ENCODE measurements at regions not wholly inside any gene's neighbourhood (a gene's known extent, or its start where the extent isn't known, plus 50 kb on each side); places are given as distances from the start of the nearest gene placed in this dataset.

DNA sequence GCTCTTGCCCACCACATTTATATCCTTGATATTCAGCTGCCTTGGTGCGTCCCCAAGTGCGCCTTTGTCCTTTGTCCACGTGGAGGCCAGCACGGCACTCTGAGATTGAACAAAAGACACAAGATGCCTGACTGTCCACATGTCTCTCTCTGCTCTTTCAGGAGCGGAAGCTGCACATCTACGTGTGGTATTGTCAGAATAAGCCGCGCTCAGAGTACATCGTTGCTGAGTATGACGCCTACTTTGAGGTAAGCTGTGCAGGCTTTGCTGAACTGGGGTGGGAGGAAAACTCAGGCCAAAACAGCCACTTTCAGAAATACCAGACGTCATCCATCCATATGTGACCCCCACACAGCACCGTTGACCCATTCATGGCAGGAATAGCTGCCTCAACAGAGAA, 72.0 kb upstream of the UMPS start:
- no peaks in the 10 kb centered on the region for H3K9me3 Mint-ChIP-seq
- DNase-seq: no peak
- ChIA-PET POLR2A (no interaction called here), CTCF (no interaction called here)
- no peak overlapping the region for H3K27ac Mint-ChIP-seq
- no peak overlapping the region for H3K4me3 Mint-ChIP-seq
- H3K27me3 Mint-ChIP-seq: no peaks in the 10 kb centered on the region
- H3K4me1 Mint-ChIP-seq (ENCODE audit: low read depth): peaks cover 10% of the 10 kb centered on the region
- intact Hi-C loops (cut with micrococcal nuclease): no loop called here
- peaks cover 7% of the 10 kb centered on the region for H3K36me3 Mint-ChIP-seq

DNA sequence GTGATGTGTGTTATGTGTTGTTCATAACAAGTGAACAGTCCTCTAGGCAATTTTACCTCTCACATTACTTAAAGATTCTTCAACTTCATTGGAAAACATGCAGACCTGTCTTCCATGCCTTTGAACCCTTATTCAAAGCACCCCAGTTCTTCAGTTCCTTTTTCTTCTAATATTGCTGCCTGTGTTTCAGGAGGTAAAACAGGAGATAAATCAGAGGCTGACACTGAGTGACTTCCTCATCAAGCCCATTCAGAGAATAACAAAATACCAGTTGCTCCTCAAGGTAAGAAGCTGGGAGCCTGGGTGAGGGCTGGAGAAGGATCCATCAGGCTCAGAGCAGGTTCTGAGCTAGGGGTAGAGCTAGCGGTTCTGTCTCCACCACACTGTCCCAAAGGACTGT, 71.1 kb upstream of the UMPS start:
- ChIA-PET CTCF (interaction anchor here (1.7 to 1.8 kb wide), 2 partner anchors 8 to 29 kb away, joined by 5 read pairs; no protein-coding TSS in a partner anchor), POLR2A (no interaction called here)
- Mint-ChIP-seq H3K4me1 (ENCODE audit: low read depth) (peaks cover 10% of the 10 kb centered on the region), H3K27ac (no peak overlapping the region), H3K4me3 (no peak overlapping the region), H3K36me3 (peaks cover 7% of the 10 kb centered on the region), H3K27me3 (no peaks in the 10 kb centered on the region), H3K9me3 (no peaks in the 10 kb centered on the region)
- intact Hi-C loops (cut with micrococcal nuclease): no loop called here
- DNase-seq: no peak

DNA sequence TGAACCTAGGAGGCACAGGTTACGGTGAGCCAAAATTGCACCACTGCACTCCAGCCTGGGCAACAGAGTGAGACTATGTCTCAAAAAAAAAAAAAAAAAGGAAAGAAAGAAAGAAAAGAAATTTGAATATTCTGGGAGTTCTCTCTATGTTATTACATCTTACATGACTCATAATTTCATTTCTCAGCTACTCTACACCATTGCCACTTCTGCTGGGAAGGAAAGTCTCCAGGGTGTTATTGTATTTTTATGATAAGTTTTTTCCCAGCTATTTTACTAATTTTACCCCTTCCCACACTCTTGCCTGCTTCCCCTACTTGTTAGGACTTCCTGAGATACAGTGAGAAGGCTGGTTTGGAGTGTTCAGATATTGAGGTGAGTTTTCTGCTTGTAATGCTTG, 69.7 kb upstream of the UMPS start:
- Mint-ChIP-seq H3K27ac (no peak overlapping the region), H3K4me3 (no peak overlapping the region), H3K9me3 (no peaks in the 10 kb centered on the region), H3K4me1 (ENCODE audit: low read depth) (peaks cover 10% of the 10 kb centered on the region), H3K27me3 (no peaks in the 10 kb centered on the region), H3K36me3 (peaks cover 7% of the 10 kb centered on the region)
- no peak for DNase-seq
- intact Hi-C loops (cut with micrococcal nuclease): no loop called here
- CTCF ChIA-PET: interaction anchor here (1.7 to 1.8 kb wide), 2 partner anchors 10 to 28 kb away, joined by 5 read pairs; no protein-coding TSS in a partner anchor
- POLR2A ChIA-PET: interaction anchor here (0.6 kb wide), 1 partner anchor 571 kb away, joined by 4 read pairs; no protein-coding TSS in a partner anchor

DNA sequence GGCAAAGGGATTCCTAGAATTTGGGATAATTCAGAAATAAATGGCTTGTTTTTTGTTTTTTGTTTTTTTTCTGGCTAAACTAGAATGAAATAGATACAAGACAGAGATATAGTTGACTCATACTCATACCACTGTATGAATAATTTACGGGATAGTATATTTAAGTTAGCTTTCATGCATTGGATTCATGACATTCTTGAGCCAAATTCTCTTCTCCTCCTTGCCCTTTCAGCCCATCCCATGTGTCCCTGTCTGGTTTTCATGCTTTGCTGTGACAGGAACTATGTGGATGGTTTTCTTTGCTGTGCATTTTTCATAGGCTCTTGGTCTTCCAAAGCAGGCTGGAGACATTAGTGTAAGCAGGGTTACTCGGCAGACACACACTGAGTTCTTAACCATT, 66.6 kb upstream of the UMPS start:
- Mint-ChIP-seq H3K4me1 (ENCODE audit: low read depth) (peaks cover 10% of the 10 kb centered on the region), H3K9me3 (no peaks in the 10 kb centered on the region), H3K27ac (no peak overlapping the region), H3K36me3 (peaks cover 7% of the 10 kb centered on the region), H3K27me3 (no peaks in the 10 kb centered on the region), H3K4me3 (no peak overlapping the region)
- intact Hi-C loops (cut with micrococcal nuclease): no loop called here
- ChIA-PET CTCF (no interaction called here), POLR2A (no interaction called here)
- DNase-seq: no peak

DNA sequence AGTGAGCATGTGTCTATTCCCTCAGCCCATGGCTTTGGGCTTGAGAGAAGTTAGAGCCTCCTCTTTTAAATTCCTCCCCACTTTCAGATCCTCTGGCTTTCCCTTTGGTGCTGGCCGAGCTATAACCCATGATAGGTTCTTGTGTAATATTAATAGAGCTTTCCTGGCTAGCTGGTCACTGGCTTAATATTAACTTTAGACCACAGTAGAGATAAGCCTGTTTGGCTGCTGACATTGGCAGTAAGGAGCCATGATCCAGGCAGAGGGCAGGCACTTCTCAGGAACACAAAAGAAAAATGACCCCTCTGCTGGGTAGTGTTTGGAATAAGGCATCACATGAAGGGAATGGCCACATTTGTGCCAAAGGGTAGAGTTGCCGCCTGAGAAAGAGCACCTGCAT, 65.4 kb upstream of the UMPS start:
- ChIA-PET POLR2A (interaction anchor here (0.6 kb wide), 1 partner anchor 244 kb away, joined by 3 read pairs; no protein-coding TSS in a partner anchor), CTCF (no interaction called here)
- H3K4me3 Mint-ChIP-seq: no peak overlapping the region
- peaks cover 7% of the 10 kb centered on the region for H3K36me3 Mint-ChIP-seq
- no peak for DNase-seq
- H3K27me3 Mint-ChIP-seq: no peaks in the 10 kb centered on the region
- H3K4me1 Mint-ChIP-seq (ENCODE audit: low read depth): peaks cover 10% of the 10 kb centered on the region
- no peaks in the 10 kb centered on the region for H3K9me3 Mint-ChIP-seq
- intact Hi-C loops (cut with micrococcal nuclease): no loop called here
- H3K27ac Mint-ChIP-seq: no peak overlapping the region

DNA sequence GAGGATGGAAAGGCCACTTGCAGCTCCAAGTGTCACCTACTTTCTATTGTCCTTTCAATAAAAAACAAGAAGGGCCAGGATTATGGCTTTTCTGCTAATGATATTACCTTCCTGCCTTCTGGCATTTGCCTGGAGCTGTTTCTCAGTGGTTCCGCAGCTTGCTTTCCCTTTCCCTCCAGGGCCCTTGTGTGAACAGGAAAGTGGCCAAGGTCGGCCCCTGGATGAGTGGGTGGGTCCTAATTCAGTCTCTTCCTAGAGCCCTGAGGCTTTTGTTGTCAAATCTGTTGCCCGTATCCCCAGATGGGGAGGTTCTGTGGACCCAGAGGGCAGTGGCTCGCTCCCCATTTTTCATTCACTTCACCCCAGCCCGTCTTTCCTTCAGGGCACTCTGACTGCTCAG, 64.2 kb upstream of the UMPS start:
- DNase-seq: no peak
- POLR2A ChIA-PET: no interaction called here
- H3K36me3 Mint-ChIP-seq: peaks cover 10% of the 10 kb centered on the region
- intact Hi-C loops (cut with micrococcal nuclease): no loop called here
- H3K9me3 Mint-ChIP-seq: no peaks in the 10 kb centered on the region
- CTCF ChIA-PET: interaction anchor here (0.6 to 0.8 kb wide), 2 partner anchors 23 to 101 kb away, joined by 3 to 4 read pairs; no protein-coding TSS in a partner anchor
- peaks cover 8% of the 10 kb centered on the region for H3K4me1 Mint-ChIP-seq (ENCODE audit: low read depth)
- H3K4me3 Mint-ChIP-seq: no peak overlapping the region
- H3K27ac Mint-ChIP-seq: no peak overlapping the region
- H3K27me3 Mint-ChIP-seq: no peaks in the 10 kb centered on the region

DNA sequence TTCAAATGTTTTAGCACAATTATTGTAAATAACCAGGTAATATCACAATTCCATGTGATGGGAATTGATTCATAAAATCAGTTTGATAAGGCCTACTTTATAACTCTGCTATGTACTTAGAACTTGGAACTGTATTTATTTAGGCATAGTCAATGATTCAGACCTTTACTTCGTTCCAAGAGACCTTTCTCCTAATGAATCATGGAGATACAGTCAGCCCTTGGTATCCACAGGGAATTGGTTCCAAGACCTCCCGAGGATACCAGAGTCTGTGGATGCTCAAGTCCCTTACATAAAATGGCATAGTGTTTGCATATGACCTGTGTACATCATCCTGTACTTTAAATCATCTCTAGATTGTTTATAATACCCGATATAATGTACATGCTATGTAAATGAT, 60.8 kb upstream of the UMPS start:
- Mint-ChIP-seq H3K27me3 (no peaks in the 10 kb centered on the region), H3K9me3 (no peaks in the 10 kb centered on the region), H3K27ac (no peak overlapping the region), H3K36me3 (peaks cover 11% of the 10 kb centered on the region), H3K4me3 (no peak overlapping the region), H3K4me1 (ENCODE audit: low read depth) (peaks cover 12% of the 10 kb centered on the region)
- CTCF ChIA-PET: no interaction called here
- intact Hi-C loops (cut with micrococcal nuclease): no loop called here
- POLR2A ChIA-PET: no interaction called here
- no peak for DNase-seq

DNA sequence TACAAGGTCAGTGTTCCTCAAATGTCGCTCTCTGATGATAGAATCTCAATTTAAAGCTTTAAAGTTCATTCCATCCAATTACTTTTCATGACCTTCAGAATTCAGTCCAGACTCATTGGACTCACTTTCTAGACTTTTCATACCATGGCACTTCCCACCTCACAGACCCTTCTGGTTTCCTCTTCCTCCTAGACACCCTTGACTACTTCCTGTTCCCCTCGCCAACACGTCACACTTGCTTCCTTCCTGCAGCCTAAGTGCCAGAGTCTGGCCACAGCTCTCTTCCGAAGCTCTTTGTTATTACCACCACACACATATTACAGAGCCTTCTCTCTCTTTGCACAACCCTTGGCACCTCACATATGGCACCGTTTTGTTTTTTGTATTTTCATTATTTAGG, 59.1 kb upstream of the UMPS start:
- intact Hi-C loops (cut with micrococcal nuclease): no loop called here
- Mint-ChIP-seq H3K36me3 (peaks cover 11% of the 10 kb centered on the region), H3K4me1 (ENCODE audit: low read depth) (peaks cover 12% of the 10 kb centered on the region), H3K9me3 (no peaks in the 10 kb centered on the region), H3K27me3 (no peaks in the 10 kb centered on the region), H3K4me3 (no peak overlapping the region), H3K27ac (no peak overlapping the region)
- ChIA-PET CTCF (interaction anchor here (2.1 kb wide), 1 partner anchor 18 kb away, joined by 6 read pairs; no protein-coding TSS in a partner anchor), POLR2A (no interaction called here)
- DNase-seq: peak; percentile 13

DNA sequence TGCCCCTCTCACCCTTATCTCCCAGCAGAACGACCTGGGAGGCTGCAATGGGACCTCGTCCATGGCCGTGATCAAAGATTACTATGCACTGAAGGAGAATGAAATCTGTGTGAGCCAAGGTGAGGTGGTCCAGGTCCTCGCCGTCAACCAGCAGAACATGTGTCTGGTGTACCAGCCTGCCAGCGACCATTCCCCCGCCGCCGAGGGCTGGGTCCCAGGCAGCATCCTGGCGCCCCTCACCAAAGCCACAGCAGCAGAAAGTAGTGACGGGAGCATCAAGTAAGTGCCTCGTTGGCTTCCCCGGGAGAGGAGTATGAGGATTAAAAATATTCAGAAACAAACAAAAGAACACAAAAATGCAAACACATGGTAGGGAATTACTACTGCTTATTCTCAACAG, 55.9 kb upstream of the UMPS start:
- H3K4me3 Mint-ChIP-seq: no peak overlapping the region
- peaks cover 6% of the 10 kb centered on the region for H3K36me3 Mint-ChIP-seq
- no peak overlapping the region for H3K27ac Mint-ChIP-seq
- no peaks in the 10 kb centered on the region for H3K9me3 Mint-ChIP-seq
- no peak for DNase-seq
- H3K4me1 Mint-ChIP-seq (ENCODE audit: low read depth): peaks cover 12% of the 10 kb centered on the region
- ChIA-PET POLR2A (no interaction called here), CTCF (no interaction called here)
- intact Hi-C loops (cut with micrococcal nuclease): no loop called here
- H3K27me3 Mint-ChIP-seq: no peaks in the 10 kb centered on the region

DNA sequence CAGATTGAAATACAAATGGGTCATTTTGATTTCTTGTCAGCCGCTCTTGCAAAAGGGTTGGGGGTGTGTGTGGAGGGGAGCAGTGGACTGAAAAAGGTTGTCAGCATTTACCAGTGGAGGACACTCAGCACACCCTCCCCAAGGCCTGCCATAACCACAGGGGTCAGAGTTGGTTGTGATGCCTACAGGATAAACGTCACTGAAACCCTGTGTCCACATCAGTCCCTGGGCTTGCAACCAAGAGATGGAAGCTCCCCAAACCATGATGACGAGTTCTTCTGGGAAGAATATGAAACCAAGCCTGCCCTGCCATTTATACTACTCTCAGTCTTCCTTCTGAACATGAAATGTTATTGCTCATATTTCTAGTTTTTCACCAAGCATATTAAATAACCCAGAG, 54.0 kb upstream of the UMPS start:
- H3K4me3 Mint-ChIP-seq: no peak overlapping the region
- CTCF ChIA-PET: interaction anchor here (1.8 kb wide), 1 partner anchor 111 kb away, joined by 5 read pairs; no protein-coding TSS in a partner anchor
- H3K4me1 Mint-ChIP-seq (ENCODE audit: low read depth): peaks cover 5% of the 10 kb centered on the region
- intact Hi-C loops (cut with micrococcal nuclease): no loop called here
- POLR2A ChIA-PET: no interaction called here
- H3K36me3 Mint-ChIP-seq: peaks cover 3% of the 10 kb centered on the region
- no peaks in the 10 kb centered on the region for H3K9me3 Mint-ChIP-seq
- H3K27ac Mint-ChIP-seq: no peak overlapping the region
- no peaks in the 10 kb centered on the region for H3K27me3 Mint-ChIP-seq
- DNase-seq: no peak

DNA sequence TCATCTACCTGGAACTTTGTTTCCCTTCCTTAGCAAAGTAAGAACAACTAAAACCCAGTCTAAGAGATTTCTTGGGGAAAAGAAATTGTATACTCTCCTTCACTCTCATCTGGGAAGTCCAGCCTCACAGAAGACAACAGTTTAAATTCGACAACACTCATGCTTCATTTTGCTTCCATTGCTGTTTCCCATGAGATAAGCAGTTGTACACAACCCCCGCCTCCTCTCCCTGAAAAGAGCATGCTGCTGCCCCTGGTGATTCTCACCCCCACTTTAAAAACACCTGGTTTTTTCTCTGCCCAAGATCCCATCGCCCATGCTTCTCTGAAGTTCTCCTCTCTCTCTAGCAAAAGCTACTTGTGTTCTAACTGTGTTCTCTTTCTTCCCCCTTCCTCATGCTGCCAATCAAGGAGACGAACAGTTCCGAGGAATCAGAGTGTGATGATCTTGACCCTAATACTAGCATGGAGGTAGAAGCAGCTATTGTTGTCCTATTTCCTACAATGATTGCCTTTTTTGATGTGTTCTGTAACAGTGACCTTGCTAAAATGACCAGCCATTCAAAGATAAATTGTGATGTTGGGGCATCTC, 51.1 kb upstream of the UMPS start:
- POLR2A ChIA-PET: no interaction called here

More for the DNA sequence above, 51.1 kb upstream of the UMPS start:
- intact Hi-C loops (cut with micrococcal nuclease): no loop called here
- H3K36me3 Mint-ChIP-seq: peaks cover 3% of the 10 kb centered on the region
- no peak overlapping the region for H3K4me3 Mint-ChIP-seq
- CTCF ChIA-PET: interaction anchor here (0.6 to 2.8 kb wide), 3 partner anchors 10 to 325 kb away, joined by 3 to 20 read pairs (median 3); no protein-coding TSS in a partner anchor
- no peak for DNase-seq
- H3K9me3 Mint-ChIP-seq: no peaks in the 10 kb centered on the region
- H3K27ac Mint-ChIP-seq: no peak overlapping the region
- H3K27me3 Mint-ChIP-seq: no peaks in the 10 kb centered on the region
- H3K4me1 Mint-ChIP-seq (ENCODE audit: low read depth): no peaks in the 10 kb centered on the region
